ENCODE measurements at regions not wholly inside any gene's neighbourhood (a gene's known extent, or its start where the extent isn't known, plus 50 kb on each side); places are given as distances from the start of the nearest gene placed in this dataset.

GRCh38 chr13:62643799-62644524 lies 1228.3 kb upstream of the PCDH20 start:
- H3K9me3 ChIP-seq (ENCODE audit: control insufficient read depth in 1 of 2, low read length in 2 of 2) = no peaks in the 10 kb centered on the region
- no peaks in the 10 kb centered on the region for H3K36me3 ChIP-seq (ENCODE audit: control insufficient read depth in 1 of 2, insufficient read depth in 2 of 2, low read length in 2 of 2)
- H3K27ac ChIP-seq (ENCODE audit: low read length) = no peak overlapping the region
- H3K4me1 ChIP-seq (ENCODE audit: control insufficient read depth in 1 of 2, insufficient read depth in 2 of 2, low read length in 2 of 2) = no peaks in the 10 kb centered on the region
- H3K4me3 ChIP-seq (ENCODE audit: low read depth in 1 of 2, low read length in 2 of 2) = no peak overlapping the region
- H3K27me3 ChIP-seq (ENCODE audit: low read depth, low read length) = no peaks in the 10 kb centered on the region

GRCh38 chr13:62643007-62643483 lies 1227.4 kb upstream of the PCDH20 start:
- Histone ChIP-seq H3K4me3 (ENCODE audit: low read depth in 1 of 2, low read length in 2 of 2) (no peak overlapping the region), H3K27ac (ENCODE audit: low read length) (no peak overlapping the region), H3K36me3 (ENCODE audit: control insufficient read depth in 1 of 2, insufficient read depth in 2 of 2, low read length in 2 of 2) (no peaks in the 10 kb centered on the region), H3K4me1 (ENCODE audit: control insufficient read depth in 1 of 2, insufficient read depth in 2 of 2, low read length in 2 of 2) (no peaks in the 10 kb centered on the region), H3K9me3 (ENCODE audit: control insufficient read depth in 1 of 2, low read length in 2 of 2) (no peaks in the 10 kb centered on the region), H3K27me3 (ENCODE audit: low read depth, low read length) (no peaks in the 10 kb centered on the region)

- H3K4me1 ChIP-seq (ENCODE audit: control insufficient read depth in 1 of 2, insufficient read depth in 2 of 2, low read length in 2 of 2) = no peaks in the 10 kb centered on the region
- H3K27me3 ChIP-seq (ENCODE audit: low read depth, low read length) = no peaks in the 10 kb centered on the region
- H3K9me3 ChIP-seq (ENCODE audit: control insufficient read depth in 1 of 2, low read length in 2 of 2) = peaks cover 0 to 3% of the 10 kb centered on the region in 2 donors
- no peak overlapping the region for H3K4me3 ChIP-seq (ENCODE audit: low read depth in 1 of 2, low read length in 2 of 2)
- no peaks in the 10 kb centered on the region for H3K36me3 ChIP-seq (ENCODE audit: control insufficient read depth in 1 of 2, insufficient read depth in 2 of 2, low read length in 2 of 2)
- H3K27ac ChIP-seq (ENCODE audit: low read length) = no peak overlapping the region
Observed at GRCh38 chr13:62635161-62635560, 1219.5 kb upstream of the PCDH20 start.

GRCh38 chr13:62633448-62633847 lies 1217.8 kb upstream of the PCDH20 start:
- Histone ChIP-seq H3K27me3 (ENCODE audit: low read depth, low read length) (no peaks in the 10 kb centered on the region), H3K27ac (ENCODE audit: low read length) (no peak overlapping the region), H3K9me3 (ENCODE audit: control insufficient read depth in 1 of 2, low read length in 2 of 2) (peaks cover 0 to 3% of the 10 kb centered on the region in 2 donors), H3K36me3 (ENCODE audit: control insufficient read depth in 1 of 2, insufficient read depth in 2 of 2, low read length in 2 of 2) (no peaks in the 10 kb centered on the region), H3K4me1 (ENCODE audit: control insufficient read depth in 1 of 2, insufficient read depth in 2 of 2, low read length in 2 of 2) (no peaks in the 10 kb centered on the region), H3K4me3 (ENCODE audit: low read depth in 1 of 2, low read length in 2 of 2) (no peak overlapping the region)

- H3K27me3 ChIP-seq (ENCODE audit: low read depth, low read length) = no peaks in the 10 kb centered on the region
- H3K4me3 ChIP-seq (ENCODE audit: low read depth in 1 of 2, low read length in 2 of 2) = no peak overlapping the region
- H3K9me3 ChIP-seq (ENCODE audit: control insufficient read depth in 1 of 2, low read length in 2 of 2) = peaks cover 0 to 7% of the 10 kb centered on the region in 2 donors
- H3K27ac ChIP-seq (ENCODE audit: low read length) = no peak overlapping the region
- no peaks in the 10 kb centered on the region for H3K4me1 ChIP-seq (ENCODE audit: control insufficient read depth in 1 of 2, insufficient read depth in 2 of 2, low read length in 2 of 2)
- H3K36me3 ChIP-seq (ENCODE audit: control insufficient read depth in 1 of 2, insufficient read depth in 2 of 2, low read length in 2 of 2) = no peaks in the 10 kb centered on the region
Observed at GRCh38 chr13:62631619-62632018, 1216.0 kb upstream of the PCDH20 start.

GRCh38 chr13:62631124-62631523 lies 1215.5 kb upstream of the PCDH20 start:
- Histone ChIP-seq H3K36me3 (ENCODE audit: control insufficient read depth in 1 of 2, insufficient read depth in 2 of 2, low read length in 2 of 2) (no peaks in the 10 kb centered on the region), H3K27me3 (ENCODE audit: low read depth, low read length) (no peaks in the 10 kb centered on the region), H3K27ac (ENCODE audit: low read length) (no peak overlapping the region), H3K4me3 (ENCODE audit: low read depth in 1 of 2, low read length in 2 of 2) (no peak overlapping the region), H3K9me3 (ENCODE audit: control insufficient read depth in 1 of 2, low read length in 2 of 2) (peaks cover 0 to 7% of the 10 kb centered on the region in 2 donors), H3K4me1 (ENCODE audit: control insufficient read depth in 1 of 2, insufficient read depth in 2 of 2, low read length in 2 of 2) (no peaks in the 10 kb centered on the region)

- Histone ChIP-seq H3K4me1 (ENCODE audit: control insufficient read depth in 1 of 2, insufficient read depth in 2 of 2, low read length in 2 of 2) (no peaks in the 10 kb centered on the region), H3K27me3 (ENCODE audit: low read depth, low read length) (no peaks in the 10 kb centered on the region), H3K4me3 (ENCODE audit: low read depth in 1 of 2, low read length in 2 of 2) (no peak overlapping the region), H3K27ac (ENCODE audit: low read length) (no peak overlapping the region), H3K9me3 (ENCODE audit: control insufficient read depth in 1 of 2, low read length in 2 of 2) (peaks cover 0 to 10% of the 10 kb centered on the region in 2 donors), H3K36me3 (ENCODE audit: control insufficient read depth in 1 of 2, insufficient read depth in 2 of 2, low read length in 2 of 2) (no peaks in the 10 kb centered on the region)
Observed at GRCh38 chr13:62629618-62630017, 1214.0 kb upstream of the PCDH20 start.

GRCh38 chr13:62627226-62627625 lies 1211.6 kb upstream of the PCDH20 start:
- Histone ChIP-seq H3K27ac (ENCODE audit: low read length) (no peak overlapping the region), H3K4me3 (ENCODE audit: low read depth in 1 of 2, low read length in 2 of 2) (no peak overlapping the region), H3K27me3 (ENCODE audit: low read depth, low read length) (no peaks in the 10 kb centered on the region), H3K4me1 (ENCODE audit: control insufficient read depth in 1 of 2, insufficient read depth in 2 of 2, low read length in 2 of 2) (no peaks in the 10 kb centered on the region), H3K9me3 (ENCODE audit: control insufficient read depth in 1 of 2, low read length in 2 of 2) (peaks cover 0 to 7% of the 10 kb centered on the region in 2 donors), H3K36me3 (ENCODE audit: control insufficient read depth in 1 of 2, insufficient read depth in 2 of 2, low read length in 2 of 2) (no peaks in the 10 kb centered on the region)

- Histone ChIP-seq H3K36me3 (ENCODE audit: control insufficient read depth in 1 of 2, insufficient read depth in 2 of 2, low read length in 2 of 2) (no peaks in the 10 kb centered on the region), H3K4me3 (ENCODE audit: low read depth in 1 of 2, low read length in 2 of 2) (no peak overlapping the region), H3K9me3 (ENCODE audit: control insufficient read depth in 1 of 2, low read length in 2 of 2) (peaks cover 0 to 7% of the 10 kb centered on the region in 2 donors), H3K27ac (ENCODE audit: low read length) (no peak overlapping the region), H3K27me3 (ENCODE audit: low read depth, low read length) (no peaks in the 10 kb centered on the region), H3K4me1 (ENCODE audit: control insufficient read depth in 1 of 2, insufficient read depth in 2 of 2, low read length in 2 of 2) (no peaks in the 10 kb centered on the region)
Observed at GRCh38 chr13:62626771-62627170, 1211.1 kb upstream of the PCDH20 start.

GRCh38 chr13:62625214-62625881 lies 1209.7 kb upstream of the PCDH20 start:
- H3K9me3 ChIP-seq (ENCODE audit: control insufficient read depth in 1 of 2, low read length in 2 of 2) = peaks cover 0 to 7% of the 10 kb centered on the region in 2 donors

GRCh38 chr13:62613819-62614218 lies 1198.2 kb upstream of the PCDH20 start:
- no peak overlapping the region for H3K27ac ChIP-seq (ENCODE audit: low read length)
- no peaks in the 10 kb centered on the region for H3K4me1 ChIP-seq (ENCODE audit: control insufficient read depth in 1 of 2, insufficient read depth in 2 of 2, low read length in 2 of 2)
- no peaks in the 10 kb centered on the region for H3K27me3 ChIP-seq (ENCODE audit: low read depth, low read length)
- H3K4me3 ChIP-seq (ENCODE audit: low read depth in 1 of 2, low read length in 2 of 2) = no peak overlapping the region
- no peaks in the 10 kb centered on the region for H3K36me3 ChIP-seq (ENCODE audit: control insufficient read depth in 1 of 2, insufficient read depth in 2 of 2, low read length in 2 of 2)
- H3K9me3 ChIP-seq (ENCODE audit: control insufficient read depth in 1 of 2, low read length in 2 of 2) = no peaks in the 10 kb centered on the region

More at GRCh38 chr13:62625214-62625881, 1209.7 kb upstream of the PCDH20 start:
- Histone ChIP-seq H3K27ac (ENCODE audit: low read length) (no peak overlapping the region), H3K4me3 (ENCODE audit: low read depth in 1 of 2, low read length in 2 of 2) (no peak overlapping the region), H3K36me3 (ENCODE audit: control insufficient read depth in 1 of 2, insufficient read depth in 2 of 2, low read length in 2 of 2) (no peaks in the 10 kb centered on the region), H3K27me3 (ENCODE audit: low read depth, low read length) (no peaks in the 10 kb centered on the region), H3K4me1 (ENCODE audit: control insufficient read depth in 1 of 2, insufficient read depth in 2 of 2, low read length in 2 of 2) (no peaks in the 10 kb centered on the region)

All from muscle layer of duodenum (tissue), 2 donors.